ENCODE measurements at regions not wholly inside any gene's neighbourhood (a gene's known extent, or its start where the extent isn't known, plus 50 kb on each side); places are given as distances from the start of the nearest gene placed in this dataset.

GRCh38 chr12:126668538-126668937, 1598.4 kb upstream of the TMEM132C start:
- no peak for DNase-seq

- DNase-seq: no peak
Measured at GRCh38 chr12:126668961-126669360, 1598.0 kb upstream of the TMEM132C start.

- DNase-seq: no peak
Measured at GRCh38 chr12:126676434-126676833, 1590.5 kb upstream of the TMEM132C start.

GRCh38 chr12:126681676-126682075, 1585.3 kb upstream of the TMEM132C start:
- no peak for DNase-seq

- DNase-seq: no peak
Measured at GRCh38 chr12:126684703-126685102, 1582.3 kb upstream of the TMEM132C start.

- DNase-seq: no peak
Measured at GRCh38 chr12:126685636-126686035, 1581.3 kb upstream of the TMEM132C start.

GRCh38 chr12:126688556-126688955, 1578.4 kb upstream of the TMEM132C start:
- no peak for DNase-seq

- no peak for DNase-seq
Measured at GRCh38 chr12:126700096-126700495, 1566.9 kb upstream of the TMEM132C start.

GRCh38 chr12:126704609-126705008, 1562.4 kb upstream of the TMEM132C start:
- no peak for DNase-seq

GRCh38 chr12:126706300-126706699, 1560.7 kb upstream of the TMEM132C start:
- no peak for DNase-seq

GRCh38 chr12:126708492-126708896, 1558.5 kb upstream of the TMEM132C start:
- DNase-seq: no peak

GRCh38 chr12:126718365-126718764, 1548.6 kb upstream of the TMEM132C start:
- no peak for DNase-seq

- no peak for DNase-seq
Measured at GRCh38 chr12:126719912-126720705, 1546.9 kb upstream of the TMEM132C start.

- DNase-seq: no peak
Measured at GRCh38 chr12:126726481-126727217, 1540.3 kb upstream of the TMEM132C start.

- no peak for DNase-seq
Measured at GRCh38 chr12:126727218-126728075, 1539.5 kb upstream of the TMEM132C start.

- no peak for DNase-seq
Measured at GRCh38 chr12:126734296-126734695, 1532.7 kb upstream of the TMEM132C start.

GRCh38 chr12:126734710-126735109, 1532.3 kb upstream of the TMEM132C start:
- DNase-seq: no peak

GRCh38 chr12:126741536-126742240, 1525.3 kb upstream of the TMEM132C start:
- no peak for DNase-seq

GRCh38 chr12:126742241-126742641, 1524.7 kb upstream of the TMEM132C start:
- no peak for DNase-seq

- DNase-seq: peak; percentile 11
Measured at GRCh38 chr12:126747530-126748149, 1519.3 kb upstream of the TMEM132C start.

- DNase-seq: no peak
Measured at GRCh38 chr12:126752021-126752420, 1514.9 kb upstream of the TMEM132C start.

GRCh38 chr12:126757326-126757725, 1509.6 kb upstream of the TMEM132C start:
- no peak for DNase-seq
